Osteocyte (in vitro differentiated cells): ENCODE measurements at regions not wholly inside any gene's neighbourhood (a gene's known extent, or its start where the extent isn't known, plus 50 kb on each side); places are given as distances from the start of the nearest gene placed in this dataset.

ENCODE experiments used
- DNase-seq: peaks from one replicate; pipeline ENCODE4 v3.0.0; 2021; ENCODE audit warnings: mixed read lengths; ENCODE audit not compliant: unreplicated experiment; ENCODE audit errors: extremely low spot score
- H3K27ac Mint-ChIP-seq: one replicate; pipeline ENCODE4 v1.8.0; 2021; ENCODE audit warnings: mild to moderate bottlenecking, mixed read lengths; ENCODE audit not compliant: unreplicated experiment
- H3K27me3 Mint-ChIP-seq: one replicate; pipeline ENCODE4 v1.8.0; 2021; ENCODE audit warnings: mixed read lengths; ENCODE audit not compliant: unreplicated experiment
- H3K36me3 Mint-ChIP-seq: one replicate; pipeline ENCODE4 v1.8.0; 2021; ENCODE audit warnings: mixed read lengths; ENCODE audit not compliant: unreplicated experiment
- H3K4me1 Mint-ChIP-seq: one replicate; pipeline ENCODE4 v1.8.0; 2021; ENCODE audit warnings: mixed read lengths; ENCODE audit not compliant: unreplicated experiment
- H3K4me3 Mint-ChIP-seq: one replicate; pipeline ENCODE4 v1.8.0; 2021; ENCODE audit warnings: mild to moderate bottlenecking, moderate library complexity, mixed read lengths; ENCODE audit not compliant: unreplicated experiment
- H3K9me3 Mint-ChIP-seq: one replicate; pipeline ENCODE4 v1.8.0; 2021; ENCODE audit warnings: mixed read lengths; ENCODE audit not compliant: unreplicated experiment
- TF ChIP-seq, protein P1 (sequence below): fragments of 200-600 bp; sonication (generic); IDR thresholded peaks from 2 replicates; pipeline ENCODE4 v1.5.0; 2021; ENCODE audit warnings: antibody characterized with exemption, mild to moderate bottlenecking, moderate library complexity

DNA sequence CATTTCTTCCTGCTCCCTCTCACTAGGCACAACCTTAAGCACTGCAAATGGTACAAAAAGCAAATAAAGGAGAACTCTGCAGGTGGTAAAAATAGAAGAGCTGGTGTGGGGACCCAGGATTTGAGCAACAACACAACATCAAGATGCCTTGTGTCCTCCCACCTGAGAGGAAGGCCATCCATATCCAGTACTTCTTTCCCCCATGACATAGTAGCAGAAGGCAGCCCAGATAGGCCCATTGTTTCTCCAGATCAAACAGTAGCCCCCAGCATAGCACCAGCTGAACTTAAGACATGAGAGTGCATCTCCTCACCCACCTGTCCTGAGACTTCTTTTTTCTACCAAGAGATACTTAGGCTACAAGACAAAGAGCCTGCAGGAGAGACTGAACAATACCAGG, 180.5 kb downstream of the GOLGA6L6 start:
- TF ChIP-seq, protein P1, sequence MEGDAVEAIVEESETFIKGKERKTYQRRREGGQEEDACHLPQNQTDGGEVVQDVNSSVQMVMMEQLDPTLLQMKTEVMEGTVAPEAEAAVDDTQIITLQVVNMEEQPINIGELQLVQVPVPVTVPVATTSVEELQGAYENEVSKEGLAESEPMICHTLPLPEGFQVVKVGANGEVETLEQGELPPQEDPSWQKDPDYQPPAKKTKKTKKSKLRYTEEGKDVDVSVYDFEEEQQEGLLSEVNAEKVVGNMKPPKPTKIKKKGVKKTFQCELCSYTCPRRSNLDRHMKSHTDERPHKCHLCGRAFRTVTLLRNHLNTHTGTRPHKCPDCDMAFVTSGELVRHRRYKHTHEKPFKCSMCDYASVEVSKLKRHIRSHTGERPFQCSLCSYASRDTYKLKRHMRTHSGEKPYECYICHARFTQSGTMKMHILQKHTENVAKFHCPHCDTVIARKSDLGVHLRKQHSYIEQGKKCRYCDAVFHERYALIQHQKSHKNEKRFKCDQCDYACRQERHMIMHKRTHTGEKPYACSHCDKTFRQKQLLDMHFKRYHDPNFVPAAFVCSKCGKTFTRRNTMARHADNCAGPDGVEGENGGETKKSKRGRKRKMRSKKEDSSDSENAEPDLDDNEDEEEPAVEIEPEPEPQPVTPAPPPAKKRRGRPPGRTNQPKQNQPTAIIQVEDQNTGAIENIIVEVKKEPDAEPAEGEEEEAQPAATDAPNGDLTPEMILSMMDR: no peak
- peak; percentile 85 for DNase-seq
- Mint-ChIP-seq H3K4me3 (no peak overlapping the region), H3K27me3 (no peaks in the 10 kb centered on the region), H3K4me1 (no peaks in the 10 kb centered on the region), H3K27ac (no peak overlapping the region), H3K9me3 (peaks cover 4% of the 10 kb centered on the region), H3K36me3 (no peaks in the 10 kb centered on the region)

DNA sequence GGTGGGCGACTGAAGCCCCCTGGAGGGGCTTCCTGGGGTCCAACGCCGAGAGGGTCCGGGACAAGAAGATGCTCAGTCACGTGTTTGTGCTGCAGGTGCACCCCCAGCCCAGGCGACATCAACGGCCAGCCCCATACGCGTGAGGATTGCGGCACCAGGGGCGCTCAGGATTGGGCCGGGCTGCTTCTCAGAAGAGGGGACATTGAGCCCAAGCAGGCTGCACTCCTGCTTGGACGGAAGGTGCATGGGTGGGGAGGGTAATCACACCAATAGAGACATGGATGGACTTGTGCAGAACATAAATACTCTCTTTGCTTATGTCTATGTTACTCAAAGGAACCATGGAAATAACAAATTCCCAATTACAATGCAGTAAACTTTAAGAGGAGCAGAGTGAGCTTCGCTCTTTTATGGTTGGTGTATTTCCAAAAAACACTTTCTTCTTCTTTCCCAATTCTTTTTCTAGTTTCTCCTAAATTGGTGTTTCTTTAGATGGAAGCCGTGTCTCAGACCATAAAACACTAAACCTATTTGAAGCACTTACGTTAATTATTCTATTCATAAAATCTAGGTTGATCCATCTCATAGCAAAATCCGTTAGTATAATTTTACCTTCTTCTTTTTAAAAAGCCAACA, 182.7 kb downstream of the GOLGA6L6 start:
- no peak overlapping the region for H3K27ac Mint-ChIP-seq
- no peak for DNase-seq
- H3K27me3 Mint-ChIP-seq: no peaks in the 10 kb centered on the region
- no peak overlapping the region for H3K4me3 Mint-ChIP-seq
- no peaks in the 10 kb centered on the region for H3K4me1 Mint-ChIP-seq
- H3K9me3 Mint-ChIP-seq: peaks cover 10% of the 10 kb centered on the region
- no peaks in the 10 kb centered on the region for H3K36me3 Mint-ChIP-seq
- TF ChIP-seq, protein P1: no peak

DNA sequence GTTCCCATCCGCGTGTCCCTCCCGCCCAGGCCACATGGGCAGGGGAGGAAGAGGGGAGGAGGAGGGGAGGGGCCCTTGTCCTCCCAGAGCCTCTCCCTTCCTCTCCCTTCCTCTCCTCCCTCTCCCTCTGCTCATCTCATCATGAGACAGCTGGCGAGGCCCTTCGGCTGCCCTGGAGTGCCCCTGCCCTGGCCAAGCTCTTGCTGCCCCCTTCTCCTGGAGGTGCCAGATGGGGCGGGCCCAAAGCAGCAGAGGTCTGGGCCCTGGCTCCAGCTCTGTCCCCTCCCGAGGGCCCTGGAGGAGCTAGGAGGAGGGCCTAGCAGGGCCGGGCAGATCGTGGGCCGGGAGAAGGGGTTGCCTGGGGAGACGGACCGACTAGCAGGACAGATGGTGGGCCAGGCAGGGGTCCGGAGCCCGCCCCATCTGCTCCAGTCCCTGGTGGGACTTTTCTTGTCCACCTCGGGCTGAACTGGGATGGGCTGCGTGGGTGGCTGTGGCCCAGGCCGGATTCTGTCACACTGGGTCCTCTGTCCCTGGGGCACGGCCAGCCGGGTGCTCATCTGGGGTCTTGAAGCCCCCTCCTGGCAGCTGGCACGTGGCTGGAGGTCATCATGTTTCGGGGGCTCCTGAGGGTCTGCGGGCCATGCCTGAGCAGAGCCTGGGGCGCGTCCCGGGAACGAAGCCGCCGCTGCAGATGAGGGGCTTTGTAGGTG, 183.4 kb downstream of the GOLGA6L6 start:
- Mint-ChIP-seq H3K27ac (no peak overlapping the region), H3K4me1 (no peaks in the 10 kb centered on the region), H3K36me3 (no peaks in the 10 kb centered on the region), H3K4me3 (no peak overlapping the region), H3K9me3 (peaks cover 10% of the 10 kb centered on the region), H3K27me3 (no peaks in the 10 kb centered on the region)
- TF ChIP-seq, protein P1: no peak
- DNase-seq: peak; percentile 95

DNA sequence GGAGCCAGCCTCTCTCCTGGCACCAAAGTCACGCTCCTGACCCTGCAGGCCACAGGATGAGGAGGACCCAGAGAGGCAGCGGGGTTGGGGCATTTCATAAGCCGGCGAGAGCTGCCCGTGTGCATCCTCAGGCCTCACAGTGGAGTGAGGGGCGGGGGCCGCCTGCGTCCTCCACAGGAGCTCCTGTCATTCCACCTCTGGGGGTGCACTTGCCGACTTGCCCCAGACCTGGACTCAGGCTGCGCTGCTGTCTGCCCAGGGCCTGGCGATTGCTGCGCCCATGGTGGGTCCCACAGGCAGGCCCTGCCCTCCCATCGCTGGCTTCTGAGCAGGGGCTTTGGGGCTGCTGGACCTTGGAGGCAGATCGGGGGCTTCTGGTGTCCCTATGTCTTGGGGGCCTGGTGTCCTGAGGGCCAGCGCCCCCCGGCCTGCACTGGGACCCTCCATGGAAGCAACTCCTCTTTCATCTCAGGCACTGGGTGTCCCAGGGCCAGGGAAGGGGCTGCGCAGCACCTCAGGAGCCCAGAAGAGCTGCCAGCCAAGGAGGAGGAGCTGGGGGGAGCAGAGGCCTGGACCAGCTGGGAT, 184.0 kb downstream of the GOLGA6L6 start:
- Mint-ChIP-seq H3K4me3 (no peak overlapping the region), H3K27me3 (no peaks in the 10 kb centered on the region), H3K27ac (no peak overlapping the region), H3K9me3 (peaks cover 13% of the 10 kb centered on the region), H3K4me1 (no peaks in the 10 kb centered on the region), H3K36me3 (no peaks in the 10 kb centered on the region)
- TF ChIP-seq, protein P1: no peak
- peak; percentile 95 for DNase-seq

DNA sequence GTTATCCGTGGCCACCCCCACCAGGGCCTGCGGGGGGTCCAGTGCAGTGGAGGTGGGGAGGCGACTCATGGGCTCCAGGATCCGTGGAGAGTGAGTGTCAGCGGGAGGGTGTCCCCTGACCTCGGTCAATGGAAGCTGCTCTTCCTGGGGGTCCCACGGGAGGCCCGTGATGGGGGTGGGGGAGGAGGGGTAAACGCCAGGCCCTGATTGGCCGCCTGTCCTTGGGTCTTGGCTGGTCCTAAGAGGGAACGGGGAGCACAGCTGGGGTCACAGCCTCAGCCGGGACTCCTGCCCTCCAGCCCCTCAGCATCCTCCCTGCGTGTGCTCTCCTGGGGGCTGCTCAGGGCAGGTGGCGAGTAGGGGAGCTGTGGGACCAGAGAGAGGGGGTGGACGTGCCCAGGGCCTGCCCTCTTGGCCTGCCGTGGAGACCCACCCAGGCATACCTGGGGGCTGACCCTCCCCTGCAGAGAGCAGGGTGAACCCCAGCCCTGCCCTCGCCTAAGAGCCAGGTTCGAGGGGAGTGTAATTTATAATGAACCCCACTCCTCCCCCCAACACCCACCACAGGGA, 184.6 kb downstream of the GOLGA6L6 start:
- H3K4me3 Mint-ChIP-seq: no peak overlapping the region
- DNase-seq: peak; percentile 91
- TF ChIP-seq, protein P1: no peak
- H3K36me3 Mint-ChIP-seq: no peaks in the 10 kb centered on the region
- no peaks in the 10 kb centered on the region for H3K4me1 Mint-ChIP-seq
- H3K9me3 Mint-ChIP-seq: peaks cover 17% of the 10 kb centered on the region
- no peaks in the 10 kb centered on the region for H3K27me3 Mint-ChIP-seq
- no peak overlapping the region for H3K27ac Mint-ChIP-seq
